ENCODE measurements at regions not wholly inside any gene's neighbourhood (a gene's known extent, or its start where the extent isn't known, plus 50 kb on each side); places are given as distances from the start of the nearest gene placed in this dataset.

DNA sequence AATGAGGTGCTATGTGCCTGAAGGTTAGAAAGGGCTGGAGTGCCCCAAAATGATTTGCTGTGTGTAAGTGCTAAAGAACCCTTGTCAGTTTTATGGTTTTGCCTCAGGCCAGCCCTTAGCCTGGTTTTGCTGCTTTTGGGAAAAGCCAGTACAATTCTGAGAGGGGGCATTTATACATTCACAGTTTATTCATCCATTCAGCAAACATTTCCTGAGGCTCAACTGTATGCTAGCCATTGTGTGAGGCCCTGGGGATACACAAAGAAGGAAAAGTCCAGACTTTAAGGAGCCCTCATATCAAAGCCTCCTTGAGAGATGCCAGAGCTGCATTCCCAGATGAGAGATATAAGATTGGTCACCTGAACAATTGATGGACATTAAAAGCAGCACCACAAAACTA lies 115.2 kb upstream of the PLCXD3 start:
- TF ChIP-seq, protein P1, sequence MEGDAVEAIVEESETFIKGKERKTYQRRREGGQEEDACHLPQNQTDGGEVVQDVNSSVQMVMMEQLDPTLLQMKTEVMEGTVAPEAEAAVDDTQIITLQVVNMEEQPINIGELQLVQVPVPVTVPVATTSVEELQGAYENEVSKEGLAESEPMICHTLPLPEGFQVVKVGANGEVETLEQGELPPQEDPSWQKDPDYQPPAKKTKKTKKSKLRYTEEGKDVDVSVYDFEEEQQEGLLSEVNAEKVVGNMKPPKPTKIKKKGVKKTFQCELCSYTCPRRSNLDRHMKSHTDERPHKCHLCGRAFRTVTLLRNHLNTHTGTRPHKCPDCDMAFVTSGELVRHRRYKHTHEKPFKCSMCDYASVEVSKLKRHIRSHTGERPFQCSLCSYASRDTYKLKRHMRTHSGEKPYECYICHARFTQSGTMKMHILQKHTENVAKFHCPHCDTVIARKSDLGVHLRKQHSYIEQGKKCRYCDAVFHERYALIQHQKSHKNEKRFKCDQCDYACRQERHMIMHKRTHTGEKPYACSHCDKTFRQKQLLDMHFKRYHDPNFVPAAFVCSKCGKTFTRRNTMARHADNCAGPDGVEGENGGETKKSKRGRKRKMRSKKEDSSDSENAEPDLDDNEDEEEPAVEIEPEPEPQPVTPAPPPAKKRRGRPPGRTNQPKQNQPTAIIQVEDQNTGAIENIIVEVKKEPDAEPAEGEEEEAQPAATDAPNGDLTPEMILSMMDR (IDR thresholded peaks at IDR 0.05), result no peak
- TF ChIP-seq POLR2A (IDR thresholded peaks at IDR 0.05), result no peak

Data from adrenal gland (tissue), 5 donors.